G401 (cell line): ENCODE measurements at regions not wholly inside any gene's neighbourhood (a gene's known extent, or its start where the extent isn't known, plus 50 kb on each side); places are given as distances from the start of the nearest gene placed in this dataset.

Experiments
- DNase-seq: peaks from one replicate; pipeline ENCODE4 v3.0.0-alpha.2; 2015; ENCODE audit warnings: low spot score
- in situ Hi-C: cut with HindIII; loops from 2 replicates; pipeline ENCODE4 v1.10.0; 2016; ENCODE audit warnings: low sequenced_read_pairs, mixed read lengths

DNA sequence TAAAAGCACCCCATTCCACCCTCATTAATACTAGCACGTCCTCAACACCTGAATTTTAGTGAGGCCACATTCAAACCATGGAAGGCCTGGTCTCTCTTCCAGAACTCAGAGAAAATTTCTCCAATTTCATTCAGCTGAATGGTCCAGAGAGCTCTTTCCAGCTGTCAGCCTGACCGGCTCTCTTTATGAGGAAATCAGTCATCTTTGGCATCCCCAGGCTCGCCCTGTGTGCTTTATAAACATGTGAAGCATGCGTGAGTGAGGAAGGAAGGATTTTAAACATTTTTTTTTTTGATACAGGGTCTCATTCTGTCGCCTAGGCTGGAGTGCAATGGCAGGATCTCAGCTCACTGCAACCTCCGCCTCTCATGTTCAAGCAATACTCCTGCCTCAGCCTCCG is 1812.9 kb upstream of the TENM3 start:
- in situ Hi-C loops = no loop called here
- DNase-seq = no peak

GRCh38 chr4:180434131-180434895 is 1808.9 kb upstream of the TENM3 start:
- in situ Hi-C loops = no loop called here
- DNase-seq = no peak

DNA sequence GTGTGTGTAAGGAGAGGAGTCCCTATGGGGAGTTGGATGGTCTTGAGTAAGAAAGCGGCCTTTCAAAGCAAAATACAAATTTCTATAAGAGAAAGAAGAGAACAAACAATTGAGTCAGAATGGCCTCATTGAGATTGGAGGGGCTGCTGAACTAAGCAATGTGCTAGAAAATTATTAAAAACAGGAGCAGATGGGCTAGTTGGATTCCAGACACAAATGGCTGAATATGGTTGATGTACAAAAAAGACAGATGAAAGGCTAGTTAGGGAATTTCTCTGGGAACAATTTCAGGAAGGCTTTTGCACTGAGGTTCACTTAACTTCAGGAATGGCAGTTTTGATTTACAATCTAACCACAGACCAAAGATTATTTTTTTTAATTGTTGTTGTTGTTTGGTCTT is 1806.8 kb upstream of the TENM3 start:
- in situ Hi-C loops = no loop called here
- DNase-seq = peak; percentile 66

DNA sequence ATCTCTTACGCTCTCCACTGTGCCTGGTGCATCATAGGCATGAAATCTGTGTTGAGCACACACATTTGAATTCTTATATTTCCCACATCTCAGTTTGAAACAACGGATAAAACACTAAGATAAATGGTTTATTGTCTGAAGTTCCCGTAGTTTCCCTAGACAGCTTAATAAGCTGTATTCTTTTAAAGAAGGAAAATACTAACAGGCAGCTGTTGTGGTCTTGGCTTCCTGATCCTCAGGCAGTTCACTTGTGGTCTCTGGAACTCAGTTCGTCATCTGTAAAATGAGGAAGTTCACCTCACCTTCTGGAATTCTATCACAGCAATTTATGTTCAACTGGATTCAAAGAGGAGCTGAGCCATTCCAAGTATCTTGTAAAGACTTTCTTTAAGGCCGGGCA is 1805.6 kb upstream of the TENM3 start:
- DNase-seq = no peak
- in situ Hi-C loops = no loop called here

DNA sequence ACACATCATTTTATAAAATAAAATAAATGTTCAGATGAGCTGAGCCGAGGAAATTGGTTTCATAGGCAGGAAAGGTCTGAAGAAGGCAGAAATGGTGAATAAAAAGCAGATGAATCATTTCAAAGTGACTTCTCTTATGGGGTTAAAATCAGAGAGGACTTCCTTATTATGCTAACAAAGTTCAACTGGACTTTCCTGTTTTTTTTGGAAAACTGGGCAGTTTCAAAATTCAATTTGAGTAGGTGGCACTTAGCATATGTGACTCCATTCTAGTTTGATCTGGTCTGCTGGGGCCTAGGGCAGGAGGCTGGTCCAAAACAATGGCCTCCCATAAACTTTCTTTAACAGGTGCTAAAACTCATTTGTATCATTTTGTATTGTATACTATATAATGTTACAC is 1794.9 kb upstream of the TENM3 start:
- in situ Hi-C loops = no loop called here

DNA sequence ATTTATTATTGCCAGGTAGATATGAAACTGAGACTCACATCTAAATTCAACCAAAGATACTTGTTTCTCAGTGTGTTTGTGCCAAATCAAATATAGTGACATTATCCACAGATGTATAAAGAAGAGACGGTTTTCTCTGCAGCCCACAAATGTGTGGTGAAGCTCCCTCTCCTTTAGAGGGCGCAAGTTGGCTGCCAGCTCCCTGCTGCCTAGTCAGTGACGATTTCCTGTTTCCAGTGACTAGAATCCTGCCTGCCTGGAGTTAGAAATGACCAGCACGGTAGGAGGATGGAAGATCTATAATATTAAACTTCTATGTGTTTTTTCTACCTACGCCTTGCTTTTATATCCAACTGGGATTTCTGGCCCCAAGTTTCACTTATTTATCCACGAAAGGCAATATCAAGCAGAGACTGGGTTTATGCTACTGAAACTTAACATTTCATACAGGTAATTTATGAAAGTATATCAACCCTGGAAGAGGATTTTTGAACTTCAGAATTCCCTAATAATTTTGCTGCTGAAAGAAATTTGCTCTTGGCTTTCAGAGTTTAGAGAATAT is 1793.7 kb upstream of the TENM3 start:
- in situ Hi-C loops = no loop called here
- peak; percentile 20 for DNase-seq

More for the DNA sequence above, 1794.9 kb upstream of the TENM3 start:
- no peak for DNase-seq

DNA sequence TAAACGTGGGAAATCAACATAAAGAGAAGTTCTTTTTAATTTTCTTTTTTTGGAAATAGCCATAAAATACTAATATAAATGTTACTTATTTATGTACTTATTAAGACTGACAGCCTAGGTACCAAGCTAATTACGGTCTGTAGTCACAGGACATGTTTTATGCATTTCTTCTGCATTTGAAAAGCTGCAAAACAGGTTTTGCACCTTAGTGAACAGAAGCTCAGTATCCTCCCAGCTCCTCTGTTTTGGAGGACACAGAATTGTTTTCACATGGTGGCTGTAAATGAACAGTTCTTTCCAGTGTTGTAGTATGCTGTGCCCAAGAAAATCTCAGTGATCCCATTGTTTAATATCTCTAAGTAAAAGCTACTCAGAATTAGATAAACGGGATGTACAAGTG is 1788.0 kb upstream of the TENM3 start:
- no peak for DNase-seq
- in situ Hi-C loops = no loop called here

- DNase-seq = no peak
- in situ Hi-C loops = no loop called here
Observed at GRCh38 chr4:180456928-180457327, 1786.3 kb upstream of the TENM3 start.

- DNase-seq = no peak
Observed at GRCh38 chr4:180462116-180462515, 1781.1 kb upstream of the TENM3 start.

GRCh38 chr4:180465364-180465763 is 1777.8 kb upstream of the TENM3 start:
- no peak for DNase-seq
- in situ Hi-C loops = no loop called here

More at GRCh38 chr4:180462116-180462515, 1781.1 kb upstream of the TENM3 start:
- in situ Hi-C loops = no loop called here

- in situ Hi-C loops = no loop called here
- DNase-seq = no peak
Observed at GRCh38 chr4:180483036-180483435, 1760.2 kb upstream of the TENM3 start.

GRCh38 chr4:180485407-180485806 is 1757.8 kb upstream of the TENM3 start:
- in situ Hi-C loops = no loop called here
- no peak for DNase-seq

- in situ Hi-C loops = no loop called here
- DNase-seq = no peak
Observed at GRCh38 chr4:180486342-180486741, 1756.9 kb upstream of the TENM3 start.

- in situ Hi-C loops = no loop called here
- no peak for DNase-seq
Observed at GRCh38 chr4:180489787-180490186, 1753.4 kb upstream of the TENM3 start.

DNA sequence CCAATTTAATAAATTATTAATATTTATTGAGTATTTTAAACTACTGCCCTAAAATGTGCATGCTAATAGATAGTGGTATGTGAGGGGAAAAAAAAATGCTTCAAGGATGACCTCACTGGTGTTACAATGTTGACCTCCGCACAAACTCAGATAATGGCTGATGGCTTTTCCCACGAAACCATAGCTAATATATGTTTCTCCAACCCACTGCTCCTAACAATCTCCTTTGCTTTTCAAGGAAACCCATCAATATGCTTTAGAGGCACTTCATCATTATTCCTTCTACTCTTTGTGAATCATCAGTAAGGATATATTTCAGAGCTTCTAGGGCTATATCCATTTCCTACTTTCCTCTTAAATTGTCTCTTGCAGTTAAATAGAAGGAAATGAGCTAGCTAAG is 1752.0 kb upstream of the TENM3 start:
- in situ Hi-C loops = no loop called here
- DNase-seq = no peak

- in situ Hi-C loops = no loop called here
- no peak for DNase-seq
Observed at GRCh38 chr4:180493299-180493698, 1749.9 kb upstream of the TENM3 start.

- DNase-seq = no peak
- in situ Hi-C loops = no loop called here
Observed at GRCh38 chr4:180500154-180500553, 1743.0 kb upstream of the TENM3 start.

DNA sequence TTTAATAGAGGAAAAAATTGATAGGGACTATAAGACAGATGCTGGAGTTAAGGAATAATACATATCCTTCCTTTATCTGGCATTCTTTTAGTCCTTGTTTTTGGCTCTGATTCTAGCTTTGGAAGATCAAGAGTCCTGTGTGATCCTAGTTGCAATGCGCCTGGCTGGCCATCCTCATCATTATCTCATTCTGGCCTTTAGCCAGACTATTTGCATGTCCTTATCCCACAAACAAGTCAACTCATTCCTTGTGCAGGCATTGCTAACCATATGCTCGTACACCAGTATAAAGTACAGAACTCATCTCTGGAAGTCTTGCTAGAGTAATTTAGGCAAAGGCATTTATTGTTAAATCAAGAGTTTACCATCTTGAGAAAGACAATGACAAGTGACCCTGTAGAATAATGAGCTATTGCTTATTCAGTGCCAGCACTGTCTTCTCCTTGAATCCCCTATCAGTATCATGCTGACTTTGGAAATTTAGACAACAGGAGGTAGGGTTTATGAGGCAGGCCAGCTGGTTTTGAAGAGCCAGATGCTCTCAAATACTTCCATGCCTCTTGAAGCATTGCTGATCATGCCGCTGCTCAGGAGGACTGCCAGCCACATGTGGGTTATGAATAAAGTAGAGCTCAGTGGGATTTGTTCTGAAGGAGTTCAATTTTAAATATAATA is 1730.3 kb upstream of the TENM3 start:
- in situ Hi-C loops = no loop called here
- peak; percentile 11 for DNase-seq

GRCh38 chr4:180518906-180519305 is 1724.3 kb upstream of the TENM3 start:
- in situ Hi-C loops = no loop called here
- DNase-seq = no peak

DNA sequence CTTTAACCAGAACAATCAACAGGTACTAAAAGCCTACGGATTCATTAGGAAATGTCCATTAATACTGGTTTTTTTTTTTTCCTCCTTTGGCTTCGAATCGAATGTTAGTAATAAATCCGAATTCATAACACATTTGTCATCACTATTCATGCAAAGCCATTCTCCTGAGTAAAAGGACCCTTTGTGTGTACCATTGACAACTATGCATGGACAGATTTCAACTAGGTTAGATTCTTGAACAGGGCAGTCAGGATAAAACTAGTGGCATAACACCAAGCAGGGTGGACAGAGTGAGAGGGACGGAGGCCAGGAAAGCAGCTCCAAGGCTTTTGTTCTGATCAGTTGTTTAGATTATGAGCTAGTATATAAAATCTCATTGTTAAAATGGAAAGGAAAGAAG is 1722.0 kb upstream of the TENM3 start:
- DNase-seq = no peak
- in situ Hi-C loops = no loop called here
